B cell (primary cell): ENCODE measurements at regions not wholly inside any gene's neighbourhood (a gene's known extent, or its start where the extent isn't known, plus 50 kb on each side); places are given as distances from the start of the nearest gene placed in this dataset.

Experiments
- ATAC-seq: fragments of 200-7000 bp; cut with Tn5 transposase; one replicate; pipeline ENCODE4 v1.10.0; 2021; ENCODE audit warnings: low read depth, mild to moderate bottlenecking, moderate number of reproducible peaks, moderate library complexity
- CTCF ChIA-PET: fragments of 350-600 bp; sonication (Branson Sonifier 250); formaldehyde crosslinking; loops from one replicate; lab custom pipeline; 2021; ENCODE audit warnings: antibody characterized with exemption, inconsistent platforms; lab: Charles Lee
- POLR2A ChIA-PET: fragments of 350-600 bp; sonication (Branson Sonifier 250); formaldehyde crosslinking; loops from one replicate; lab custom pipeline; 2021; ENCODE audit warnings: antibody characterized with exemption; lab: Charles Lee
- DNase-seq: peaks from one replicate; pipeline ENCODE4 v3.0.0; 2013
- H2AFZ ChIP-seq: 2 replicates; pipeline ENCODE4 v1.6.1; 2012; ENCODE audit warnings: mild to moderate bottlenecking, low read depth, low read length; ENCODE audit not compliant: insufficient read depth, poor library complexity, severe bottlenecking
- H3K27ac ChIP-seq, 2 donors: 1 replicate in 1 of 2; 2 replicates in 1 of 2; pipeline ENCODE4 v1.5.1; 2012 to 2013; ENCODE audit warnings: low read length in 2 of 2, mild to moderate bottlenecking in 2 of 2, moderate library complexity in 1 of 2
- H3K27me3 ChIP-seq, 4 experiments: fragments of 200-600 bp in 1 of 4; sonication (generic) in 1 of 4; replicated peaks in 1 of 4; 1 replicate in 2 of 4; 2 replicates in 2 of 4; pipeline versions ENCODE4 v1.6.1 to v1.7.0; 2013 to 2016; ENCODE audit warnings: low read length in 3 of 4, mild to moderate bottlenecking in 2 of 4, mixed read lengths in 1 of 4, moderate library complexity in 1 of 4; ENCODE audit not compliant: insufficient read depth in 4 of 4, control insufficient read depth in 3 of 4; ENCODE audit errors: control extremely low read depth in 1 of 4
- H3K36me3 ChIP-seq, 2 experiments: replicated peaks in 1 of 2; 1 replicate in 1 of 2; 2 replicates in 1 of 2; pipeline versions ENCODE4 v1.6.1 to v1.7.1; 2013; ENCODE audit warnings: low read length in 1 of 2; ENCODE audit not compliant: insufficient read depth in 2 of 2, control insufficient read depth in 1 of 2; ENCODE audit errors: control extremely low read depth in 1 of 2, extremely low read depth in 1 of 2
- H3K4me1 ChIP-seq, 2 donors: fragments of 200-600 bp in 1 of 2; sonication (generic) in 1 of 2; 1 replicate in 1 of 2; 2 replicates in 1 of 2; pipeline versions ENCODE4 v1.5.1 to v1.6.1; 2013 to 2017; ENCODE audit warnings: low read length in 2 of 2; ENCODE audit not compliant: control insufficient read depth in 2 of 2, insufficient read depth in 2 of 2
- H3K4me2 ChIP-seq: replicated peaks from 2 replicates; pipeline ENCODE3; 2012; ENCODE audit warnings: mild to moderate bottlenecking, low read depth, low read length; ENCODE audit not compliant: poor library complexity, severe bottlenecking
- H3K4me3 ChIP-seq, 5 experiments: fragments of 200-600 bp in 1 of 5; sonication (generic) in 1 of 5; 1 replicate in 3 of 5; 2 replicates in 2 of 5; pipeline versions ENCODE4 v1.5.1 to v1.7.0; 2011 to 2016; ENCODE audit warnings: low read length in 4 of 5, mild to moderate bottlenecking in 4 of 5, low read depth in 2 of 5, control low read depth in 1 of 5, moderate library complexity in 1 of 5; ENCODE audit not compliant: insufficient read depth in 1 of 5; ENCODE audit errors: control extremely low read depth in 1 of 5, extremely low read depth in 1 of 5
- H3K79me2 ChIP-seq: fragments of 200-600 bp; sonication (generic); one replicate; pipeline ENCODE4 v1.6.0; 2016; ENCODE audit warnings: low read length; ENCODE audit not compliant: control insufficient read depth, insufficient read depth
- H3K9ac ChIP-seq: fragments of 200-600 bp; sonication (generic); 2 replicates; pipeline ENCODE4 v1.6.1; 2017; ENCODE audit warnings: mild to moderate bottlenecking, low read length, moderate library complexity
- H3K9me3 ChIP-seq, 3 donors: one replicate each; pipeline versions ENCODE4 v1.6.1 to v1.7.1; 2013; ENCODE audit warnings: low read length in 2 of 3; ENCODE audit not compliant: control insufficient read depth in 2 of 3, insufficient read depth in 1 of 3; ENCODE audit errors: control extremely low read depth in 1 of 3
- H4K20me1 ChIP-seq: 2 replicates; pipeline ENCODE4 v1.6.0; 2012; ENCODE audit warnings: mild to moderate bottlenecking, low read length; ENCODE audit not compliant: insufficient read depth, control insufficient read depth, poor library complexity, severe bottlenecking
- H3K27ac Mint-ChIP-seq: one replicate; pipeline ENCODE4 v1.8.0; 2021; ENCODE audit warnings: mixed read lengths
- H3K27me3 Mint-ChIP-seq: one replicate; pipeline ENCODE4 v1.8.0; 2021; ENCODE audit warnings: mixed read lengths
- H3K4me1 Mint-ChIP-seq: one replicate; pipeline ENCODE4 v1.8.0; 2021; ENCODE audit warnings: mixed read lengths
- H3K4me3 Mint-ChIP-seq: one replicate; pipeline ENCODE4 v1.8.0; 2021; ENCODE audit warnings: mixed read lengths
- H3K9me3 Mint-ChIP-seq: one replicate; pipeline ENCODE4 v1.8.0; 2022; ENCODE audit warnings: mixed read lengths; ENCODE audit not compliant: insufficient read depth
- CTCF ChIP-seq: fragments of 200-600 bp; IDR thresholded peaks from one replicate; pipeline ENCODE4 v1.8.0; 2022; ENCODE audit warnings: antibody characterized with exemption, mild to moderate bottlenecking
- EZH2 ChIP-seq: IDR thresholded peaks from 2 replicates; pipeline ENCODE4 v1.6.1; 2012; ENCODE audit warnings: borderline replicate concordance, low read depth, mild to moderate bottlenecking, moderate library complexity, low read length; ENCODE audit not compliant: insufficient read depth, poor library complexity, severe bottlenecking
- WGBS: methylation state at CpG from one replicate; pipeline ENCODE4 v1.1.5; 2013; ENCODE audit warnings: missing lambda C conversion rate; ENCODE audit not compliant: insufficient coverage; 5-methylcytosine and 5-hydroxymethylcytosine counted together
- intact Hi-C: fragments of 100-400 bp; cut with micrococcal nuclease; formaldehyde crosslinking; loops from one replicate; pipeline ENCODE4 v1.10.0; 2022

DNA sequence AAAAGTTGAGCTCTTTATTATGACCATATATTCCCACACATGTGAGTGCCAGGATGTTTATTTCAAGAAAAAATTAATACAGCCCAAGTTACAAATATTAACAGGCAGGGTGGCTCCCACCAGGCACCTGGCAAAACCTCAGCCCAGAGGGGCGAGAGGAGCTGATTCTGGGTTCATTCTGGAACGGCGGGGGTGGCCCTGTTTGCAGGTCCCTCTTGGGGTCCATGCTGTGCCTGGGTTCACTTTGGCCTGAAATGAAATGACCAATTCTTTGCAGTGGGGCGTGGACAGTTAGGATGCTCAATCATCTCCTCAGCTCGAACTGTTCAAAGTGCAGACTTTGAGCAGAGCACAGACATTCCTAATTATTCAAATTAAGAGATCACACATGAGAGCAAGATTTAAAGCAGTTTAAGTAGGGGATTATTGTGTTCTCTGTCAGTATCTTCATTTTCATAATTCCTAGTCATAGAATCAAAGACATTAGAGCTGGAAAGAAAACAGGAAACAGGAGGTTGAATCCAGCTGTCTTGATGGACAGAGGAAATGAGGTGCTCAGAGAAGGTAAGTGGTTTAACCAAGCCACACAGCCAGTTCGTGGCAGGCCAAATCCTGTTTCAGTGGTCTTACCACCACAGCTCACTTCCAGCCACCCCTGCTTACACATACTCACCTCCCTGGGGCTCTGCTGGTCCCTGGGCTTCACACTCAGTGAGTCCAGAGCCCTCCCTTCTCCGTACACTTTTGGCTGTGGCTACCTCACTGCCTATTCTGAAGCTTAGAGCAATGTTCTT lies 363.9 kb upstream of the TNRC6C start:
- no peak overlapping the region for H3K27ac Mint-ChIP-seq
- no peak overlapping the region for H2AFZ ChIP-seq
- no peak overlapping the region for H3K4me3 Mint-ChIP-seq
- H3K9me3 Mint-ChIP-seq = no peaks in the 10 kb centered on the region
- no peaks in the 10 kb centered on the region for H4K20me1 ChIP-seq
- WGBS = 78% methylated on average over 5 of the region's 7 CpGs
- H3K4me1 ChIP-seq = no peaks in the 10 kb centered on the region
- DNase-seq = no peak
- intact Hi-C loops = no loop called here
- no peaks in the 10 kb centered on the region for H3K36me3 ChIP-seq
- no peaks in the 10 kb centered on the region for H3K4me1 Mint-ChIP-seq
- H3K27me3 Mint-ChIP-seq = peaks cover 31% of the 10 kb centered on the region
- peaks cover 0 to under 1% (median 0%) of the 10 kb centered on the region in 3 donors for H3K9me3 ChIP-seq
- no peak for ATAC-seq
- TF ChIP-seq CTCF (no peak), EZH2 (no peak)
- ChIA-PET CTCF (no interaction called here), POLR2A (no interaction called here)
- peaks cover 0 to 5% (median 2%) of the 10 kb centered on the region in 4 experiments for H3K27me3 ChIP-seq
- no peak overlapping the region for H3K27ac ChIP-seq
- H3K4me3 ChIP-seq = no peak overlapping the region
- no peak overlapping the region for H3K4me2 ChIP-seq
- no peaks in the 10 kb centered on the region for H3K79me2 ChIP-seq
- no peak overlapping the region for H3K9ac ChIP-seq
